HEK293T (cell line): ENCODE measurements at regions not wholly inside any gene's neighbourhood (a gene's known extent, or its start where the extent isn't known, plus 50 kb on each side); places are given as distances from the start of the nearest gene placed in this dataset.

Source experiments
- CTCF ChIA-PET: fragments of 350-600 bp; formaldehyde crosslinking; extraction: SDS; loops from one replicate; lab custom pipeline; 2021; ENCODE audit warnings: antibody characterized with exemption, inconsistent platforms; lab: Yijun Ruan, JAX
- POLR2A ChIA-PET: fragments of 350-600 bp; formaldehyde crosslinking; extraction: SDS; loops from one replicate; lab custom pipeline; 2020; ENCODE audit warnings: antibody characterized with exemption, inconsistent platforms; lab: Yijun Ruan, JAX
- DNase-seq: peaks from one replicate; pipeline ENCODE4 v3.0.0; 2012; ENCODE audit warnings: mixed read lengths; ENCODE audit errors: extremely low spot score
- ARNT ChIP-seq: fragments of 450-650 bp; IDR thresholded peaks from 2 replicates; pipeline ENCODE4 v1.6.1; 2017; ENCODE audit warnings: mild to moderate bottlenecking
- BHLHE40 ChIP-seq: fragments of 450-650 bp; IDR thresholded peaks from 2 replicates; pipeline ENCODE4 v1.6.1; 2016; ENCODE audit warnings: mild to moderate bottlenecking, moderate library complexity, borderline replicate concordance
- CTBP1 ChIP-seq: fragments of 450-650 bp; IDR thresholded peaks from 2 replicates; pipeline ENCODE4 v1.6.1; 2016; ENCODE audit warnings: borderline replicate concordance
- ELF4 ChIP-seq: fragments of 450-650 bp; IDR thresholded peaks from 2 replicates; pipeline ENCODE4 v1.6.1; 2017; ENCODE audit warnings: antibody characterized with exemption
- FOXA1 ChIP-seq: fragments of 450-650 bp; IDR thresholded peaks from 2 replicates; pipeline ENCODE4 v1.6.1; 2016; ENCODE audit warnings: mild to moderate bottlenecking
- FOXK2 ChIP-seq: fragments of 450-650 bp; IDR thresholded peaks from 2 replicates; pipeline ENCODE4 v1.6.1; 2016; ENCODE audit warnings: mild to moderate bottlenecking
- FOXM1 ChIP-seq: fragments of 450-650 bp; IDR thresholded peaks from 2 replicates; pipeline ENCODE4 v1.6.1; 2017; ENCODE audit warnings: mild to moderate bottlenecking, borderline replicate concordance
- HDGF ChIP-seq: fragments of 450-650 bp; IDR thresholded peaks from 2 replicates; pipeline ENCODE4 v1.6.1; 2017; ENCODE audit warnings: antibody characterized with exemption, borderline replicate concordance
- L3MBTL2 ChIP-seq: fragments of 450-650 bp; conservative IDR thresholded peaks from 2 replicates; pipeline ENCODE4 v1.6.1; 2016; ENCODE audit warnings: mild to moderate bottlenecking
- LEF1 ChIP-seq: fragments of 450-650 bp; IDR thresholded peaks from 2 replicates; pipeline ENCODE4 v1.6.1; 2017; ENCODE audit warnings: mild to moderate bottlenecking, borderline replicate concordance
- NFRKB ChIP-seq: fragments of 450-650 bp; IDR thresholded peaks from 2 replicates; pipeline ENCODE4 v1.6.1; 2016; ENCODE audit warnings: mild to moderate bottlenecking, moderate library complexity
- PKNOX1 ChIP-seq: fragments of 450-650 bp; IDR thresholded peaks from 2 replicates; pipeline ENCODE4 v1.6.1; 2016
- SP1 ChIP-seq: fragments of 450-650 bp; IDR thresholded peaks from 2 replicates; pipeline ENCODE4 v1.6.1; 2017
- SUZ12 ChIP-seq: fragments of 450-650 bp; IDR thresholded peaks from 2 replicates; pipeline ENCODE4 v1.6.1; 2016; ENCODE audit warnings: mild to moderate bottlenecking
- TARDBP ChIP-seq: fragments of 450-650 bp; IDR thresholded peaks from 2 replicates; pipeline ENCODE4 v1.6.1; 2016
- ZNF384 ChIP-seq: fragments of 450-650 bp; IDR thresholded peaks from 2 replicates; pipeline ENCODE4 v1.6.1; 2016

GRCh38 chr5:168162464-168162863 lies 129.0 kb upstream of the WWC1 start:
- no peak for DNase-seq

GRCh38 chr5:168163966-168164365 lies 127.5 kb upstream of the WWC1 start:
- no peak for TF ChIP-seq ZNF384
- no peak for TF ChIP-seq L3MBTL2
- TF ChIP-seq SUZ12: no peak
- no peak for TF ChIP-seq ARNT
- no peak for TF ChIP-seq FOXK2
- TF ChIP-seq BHLHE40: no peak
- CTCF ChIA-PET: no interaction called here
- DNase-seq: no peak
- POLR2A ChIA-PET: no interaction called here

More at GRCh38 chr5:168162464-168162863, 129.0 kb upstream of the WWC1 start:
- ChIA-PET CTCF (interaction anchor here (1.0 to 1.3 kb wide), 2 partner anchors 14 to 56 kb away, joined by 3 read pairs; no protein-coding TSS in a partner anchor), POLR2A (no interaction called here)
- no peak for TF ChIP-seq FOXK2
- TF ChIP-seq HDGF: no peak
- TF ChIP-seq ELF4: no peak
- no peak for TF ChIP-seq TARDBP
- TF ChIP-seq ARNT: no peak
- TF ChIP-seq LEF1: no peak

GRCh38 chr5:168165221-168165914 lies 126.1 kb upstream of the WWC1 start:
- ChIA-PET POLR2A (interaction anchor here (1.1 kb wide), 1 partner anchor 10 kb away, joined by 3 read pairs; no protein-coding TSS in a partner anchor), CTCF (no interaction called here)
- no peak for DNase-seq
- TF ChIP-seq HDGF: no peak
- no peak for TF ChIP-seq PKNOX1
- TF ChIP-seq CTBP1: no peak
- TF ChIP-seq L3MBTL2: no peak
- no peak for TF ChIP-seq NFRKB
- TF ChIP-seq TARDBP: no peak
- no peak for TF ChIP-seq ZNF384
- no peak for TF ChIP-seq FOXK2
- TF ChIP-seq ARNT: no peak
- no peak for TF ChIP-seq LEF1
- TF ChIP-seq FOXM1: no peak
- no peak for TF ChIP-seq BHLHE40
- TF ChIP-seq FOXA1: no peak
- no peak for TF ChIP-seq SUZ12
- TF ChIP-seq SP1: no peak
- no peak for TF ChIP-seq ELF4

GRCh38 chr5:168165977-168166376 lies 125.5 kb upstream of the WWC1 start:
- CTCF ChIA-PET: no interaction called here
- TF ChIP-seq FOXK2 (no peak), ELF4 (no peak), SP1 (no peak), BHLHE40 (no peak), FOXM1 (no peak), TARDBP (no peak)
- DNase-seq: no peak
- POLR2A ChIA-PET: no interaction called here

- TF ChIP-seq LEF1 (no peak), BHLHE40 (no peak), L3MBTL2 (no peak)
- ChIA-PET CTCF (no interaction called here), POLR2A (no interaction called here)
- DNase-seq: no peak
Measured at GRCh38 chr5:168167338-168167737, 124.1 kb upstream of the WWC1 start.

- CTCF ChIA-PET: no interaction called here
- POLR2A ChIA-PET: no interaction called here
- DNase-seq: no peak
- TF ChIP-seq FOXA1: no peak
- no peak for TF ChIP-seq FOXK2
- no peak for TF ChIP-seq BHLHE40
- TF ChIP-seq NFRKB: no peak
- no peak for TF ChIP-seq SUZ12
- TF ChIP-seq PKNOX1: no peak
- no peak for TF ChIP-seq ARNT
- TF ChIP-seq L3MBTL2: no peak
- TF ChIP-seq ELF4: no peak
- TF ChIP-seq TARDBP: no peak
- no peak for TF ChIP-seq SP1
- no peak for TF ChIP-seq LEF1
- no peak for TF ChIP-seq FOXM1
- no peak for TF ChIP-seq CTBP1
- no peak for TF ChIP-seq ZNF384
- no peak for TF ChIP-seq HDGF
Measured at GRCh38 chr5:168168978-168169698, 122.3 kb upstream of the WWC1 start.

GRCh38 chr5:168169791-168170190 lies 121.7 kb upstream of the WWC1 start:
- POLR2A ChIA-PET: no interaction called here
- TF ChIP-seq FOXK2 (no peak), FOXA1 (no peak), TARDBP (no peak), HDGF (no peak), LEF1 (no peak), CTBP1 (no peak), L3MBTL2 (no peak), ZNF384 (no peak), SP1 (no peak)
- CTCF ChIA-PET: no interaction called here
- DNase-seq: no peak
